ENCODE measurements at regions not wholly inside any gene's neighbourhood (a gene's known extent, or its start where the extent isn't known, plus 50 kb on each side); places are given as distances from the start of the nearest gene placed in this dataset.

- TF ChIP-seq, protein P1, sequence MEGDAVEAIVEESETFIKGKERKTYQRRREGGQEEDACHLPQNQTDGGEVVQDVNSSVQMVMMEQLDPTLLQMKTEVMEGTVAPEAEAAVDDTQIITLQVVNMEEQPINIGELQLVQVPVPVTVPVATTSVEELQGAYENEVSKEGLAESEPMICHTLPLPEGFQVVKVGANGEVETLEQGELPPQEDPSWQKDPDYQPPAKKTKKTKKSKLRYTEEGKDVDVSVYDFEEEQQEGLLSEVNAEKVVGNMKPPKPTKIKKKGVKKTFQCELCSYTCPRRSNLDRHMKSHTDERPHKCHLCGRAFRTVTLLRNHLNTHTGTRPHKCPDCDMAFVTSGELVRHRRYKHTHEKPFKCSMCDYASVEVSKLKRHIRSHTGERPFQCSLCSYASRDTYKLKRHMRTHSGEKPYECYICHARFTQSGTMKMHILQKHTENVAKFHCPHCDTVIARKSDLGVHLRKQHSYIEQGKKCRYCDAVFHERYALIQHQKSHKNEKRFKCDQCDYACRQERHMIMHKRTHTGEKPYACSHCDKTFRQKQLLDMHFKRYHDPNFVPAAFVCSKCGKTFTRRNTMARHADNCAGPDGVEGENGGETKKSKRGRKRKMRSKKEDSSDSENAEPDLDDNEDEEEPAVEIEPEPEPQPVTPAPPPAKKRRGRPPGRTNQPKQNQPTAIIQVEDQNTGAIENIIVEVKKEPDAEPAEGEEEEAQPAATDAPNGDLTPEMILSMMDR (conservative IDR thresholded peaks at IDR 0.05; ENCODE audit: low read depth, low read length), result no peak
- TF ChIP-seq, protein P2, sequence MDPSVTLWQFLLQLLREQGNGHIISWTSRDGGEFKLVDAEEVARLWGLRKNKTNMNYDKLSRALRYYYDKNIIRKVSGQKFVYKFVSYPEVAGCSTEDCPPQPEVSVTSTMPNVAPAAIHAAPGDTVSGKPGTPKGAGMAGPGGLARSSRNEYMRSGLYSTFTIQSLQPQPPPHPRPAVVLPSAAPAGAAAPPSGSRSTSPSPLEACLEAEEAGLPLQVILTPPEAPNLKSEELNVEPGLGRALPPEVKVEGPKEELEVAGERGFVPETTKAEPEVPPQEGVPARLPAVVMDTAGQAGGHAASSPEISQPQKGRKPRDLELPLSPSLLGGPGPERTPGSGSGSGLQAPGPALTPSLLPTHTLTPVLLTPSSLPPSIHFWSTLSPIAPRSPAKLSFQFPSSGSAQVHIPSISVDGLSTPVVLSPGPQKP (IDR thresholded peaks at IDR 0.05; ENCODE audit: borderline replicate concordance, low read depth, low read length), result no peak
Observed at GRCh38 chr6:56363796-56364430, 116.5 kb upstream of the COL21A1 start.

Measured in IMR-90 (cell line).